ENCODE measurements at regions not wholly inside any gene's neighbourhood (a gene's known extent, or its start where the extent isn't known, plus 50 kb on each side); places are given as distances from the start of the nearest gene placed in this dataset.

- TF ChIP-seq CTCF (IDR thresholded peaks at IDR 0.05), result no peak
- TF ChIP-seq POLR2AphosphoS5 (IDR thresholded peaks at IDR 0.05), result no peak
These were observed 73.3 kb upstream of the ACKR3 start for GRCh38 chr2:236496340-236496739.

Data from breast epithelium (tissue), 3 donors.